ENCODE measurements at regions not wholly inside any gene's neighbourhood (a gene's known extent, or its start where the extent isn't known, plus 50 kb on each side); places are given as distances from the start of the nearest gene placed in this dataset.
A peak's percentile ranks its signal among the peaks of the same experiment; 100 is the strongest.

DNA sequence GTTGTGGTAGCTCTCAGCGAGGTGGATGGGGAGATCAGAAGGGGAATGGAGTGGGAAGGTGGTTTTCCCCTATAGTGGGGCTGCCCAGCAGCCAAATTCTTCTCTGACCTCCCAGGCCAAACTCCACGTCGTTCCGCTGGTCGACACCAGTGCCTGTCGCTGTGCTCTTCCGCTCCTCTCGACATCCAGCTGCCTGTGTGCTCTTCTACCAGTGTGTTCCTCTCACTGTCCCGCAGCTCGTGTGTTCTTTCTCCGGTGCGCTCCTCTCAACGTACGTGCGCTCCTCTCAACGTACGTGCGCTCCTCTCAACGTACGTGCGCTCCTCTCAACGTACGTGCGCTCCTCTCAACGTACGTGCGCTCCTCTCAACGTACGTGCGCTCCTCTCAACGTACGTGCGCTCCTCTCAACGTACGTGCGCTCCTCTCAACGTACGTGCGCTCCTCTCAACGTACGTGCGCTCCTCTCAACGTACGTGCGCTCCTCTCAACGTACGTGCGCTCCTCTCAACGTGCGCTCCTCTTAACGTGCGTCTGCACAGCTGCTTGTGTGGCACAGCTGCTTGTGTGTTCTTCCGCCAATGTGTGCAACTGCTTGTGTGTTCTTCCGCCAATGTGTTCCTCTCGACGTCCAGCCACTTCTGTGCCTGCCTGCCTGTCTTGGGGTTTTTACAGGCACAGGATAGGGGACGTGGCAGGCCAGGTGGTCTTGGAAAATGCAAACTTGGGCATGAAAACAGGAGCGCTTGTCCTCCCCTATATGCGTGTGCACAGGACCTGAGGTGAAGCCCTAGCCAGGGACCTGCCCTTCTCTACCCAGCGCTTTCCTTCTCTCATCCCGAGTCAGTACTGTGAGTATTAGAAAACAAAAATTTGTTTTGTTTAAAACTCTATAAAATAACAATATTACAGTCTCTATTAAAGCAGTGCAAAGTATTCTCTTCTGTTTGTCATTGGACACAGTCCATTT is 991.1 kb downstream of the GBE1 start (continued):
- TF ChIP-seq SAFB2 (IDR thresholded peaks at IDR 0.05; ENCODE audit: borderline replicate concordance, low read depth, low read length, severe bottlenecking) (no peak), SRSF7 (optimal IDR thresholded peaks at IDR 0.05; ENCODE audit: low read depth, low read length) (no peak), E2F3 (CRISPR knock-in tag; IDR thresholded peaks at IDR 0.05) (no peak), TEAD1 (CRISPR knock-in tag; IDR thresholded peaks at IDR 0.05) (no peak), SAP30 (IDR thresholded peaks at IDR 0.05; ENCODE audit: borderline replicate concordance, insufficient read depth, low read depth, low read length, poor library complexity, severe bottlenecking) (no peak), MIER1 (IDR thresholded peaks at IDR 0.05; ENCODE audit: low read depth) (no peak), PHTF2 (CRISPR knock-in tag; IDR thresholded peaks at IDR 0.05) (no peak), TEAD2 (tag; IDR thresholded peaks at IDR 0.05) (no peak), ZFX (CRISPR knock-in tag; IDR thresholded peaks at IDR 0.05) (peak; percentile 17; the same call in 1 of the 2 replicates), THRAP3 (IDR thresholded peaks at IDR 0.05; ENCODE audit: borderline replicate concordance) (no peak), ZNF644 (tag; IDR thresholded peaks at IDR 0.05; ENCODE audit: low read depth) (no peak), ZNF444 (CRISPR knock-in tag; IDR thresholded peaks at IDR 0.05) (no peak), ZNF395 (CRISPR knock-in tag; IDR thresholded peaks at IDR 0.05) (no peak), DACH1 (IDR thresholded peaks at IDR 0.05; ENCODE audit: partially characterized antibody) (peak; percentile 65), CEBPB (tag; IDR thresholded peaks at IDR 0.05) (no peak), ZNF277 (CRISPR knock-in tag; IDR thresholded peaks at IDR 0.05; ENCODE audit: borderline replicate concordance) (no peak), SRSF9 (IDR thresholded peaks at IDR 0.05; ENCODE audit: borderline replicate concordance, low read depth, low read length) (no peak)
- TF ChIP-seq, protein P1, sequence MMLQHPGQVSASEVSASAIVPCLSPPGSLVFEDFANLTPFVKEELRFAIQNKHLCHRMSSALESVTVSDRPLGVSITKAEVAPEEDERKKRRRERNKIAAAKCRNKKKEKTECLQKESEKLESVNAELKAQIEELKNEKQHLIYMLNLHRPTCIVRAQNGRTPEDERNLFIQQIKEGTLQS (IDR thresholded peaks at IDR 0.05), result no peak
- TF ChIP-seq, protein P1 (CRISPR knock-in tag; conservative IDR thresholded peaks at IDR 0.05), result no peak
- TF ChIP-seq, protein P2, sequence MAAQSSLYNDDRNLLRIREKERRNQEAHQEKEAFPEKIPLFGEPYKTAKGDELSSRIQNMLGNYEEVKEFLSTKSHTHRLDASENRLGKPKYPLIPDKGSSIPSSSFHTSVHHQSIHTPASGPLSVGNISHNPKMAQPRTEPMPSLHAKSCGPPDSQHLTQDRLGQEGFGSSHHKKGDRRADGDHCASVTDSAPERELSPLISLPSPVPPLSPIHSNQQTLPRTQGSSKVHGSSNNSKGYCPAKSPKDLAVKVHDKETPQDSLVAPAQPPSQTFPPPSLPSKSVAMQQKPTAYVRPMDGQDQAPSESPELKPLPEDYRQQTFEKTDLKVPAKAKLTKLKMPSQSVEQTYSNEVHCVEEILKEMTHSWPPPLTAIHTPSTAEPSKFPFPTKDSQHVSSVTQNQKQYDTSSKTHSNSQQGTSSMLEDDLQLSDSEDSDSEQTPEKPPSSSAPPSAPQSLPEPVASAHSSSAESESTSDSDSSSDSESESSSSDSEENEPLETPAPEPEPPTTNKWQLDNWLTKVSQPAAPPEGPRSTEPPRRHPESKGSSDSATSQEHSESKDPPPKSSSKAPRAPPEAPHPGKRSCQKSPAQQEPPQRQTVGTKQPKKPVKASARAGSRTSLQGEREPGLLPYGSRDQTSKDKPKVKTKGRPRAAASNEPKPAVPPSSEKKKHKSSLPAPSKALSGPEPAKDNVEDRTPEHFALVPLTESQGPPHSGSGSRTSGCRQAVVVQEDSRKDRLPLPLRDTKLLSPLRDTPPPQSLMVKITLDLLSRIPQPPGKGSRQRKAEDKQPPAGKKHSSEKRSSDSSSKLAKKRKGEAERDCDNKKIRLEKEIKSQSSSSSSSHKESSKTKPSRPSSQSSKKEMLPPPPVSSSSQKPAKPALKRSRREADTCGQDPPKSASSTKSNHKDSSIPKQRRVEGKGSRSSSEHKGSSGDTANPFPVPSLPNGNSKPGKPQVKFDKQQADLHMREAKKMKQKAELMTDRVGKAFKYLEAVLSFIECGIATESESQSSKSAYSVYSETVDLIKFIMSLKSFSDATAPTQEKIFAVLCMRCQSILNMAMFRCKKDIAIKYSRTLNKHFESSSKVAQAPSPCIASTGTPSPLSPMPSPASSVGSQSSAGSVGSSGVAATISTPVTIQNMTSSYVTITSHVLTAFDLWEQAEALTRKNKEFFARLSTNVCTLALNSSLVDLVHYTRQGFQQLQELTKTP (IDR thresholded peaks at IDR 0.05; ENCODE audit: low read depth in 1 of 2, partially characterized antibody in 2 of 2), result no peak

All from K562 (cell line).